ENCODE measurements at regions not wholly inside any gene's neighbourhood (a gene's known extent, or its start where the extent isn't known, plus 50 kb on each side); places are given as distances from the start of the nearest gene placed in this dataset.

DNA sequence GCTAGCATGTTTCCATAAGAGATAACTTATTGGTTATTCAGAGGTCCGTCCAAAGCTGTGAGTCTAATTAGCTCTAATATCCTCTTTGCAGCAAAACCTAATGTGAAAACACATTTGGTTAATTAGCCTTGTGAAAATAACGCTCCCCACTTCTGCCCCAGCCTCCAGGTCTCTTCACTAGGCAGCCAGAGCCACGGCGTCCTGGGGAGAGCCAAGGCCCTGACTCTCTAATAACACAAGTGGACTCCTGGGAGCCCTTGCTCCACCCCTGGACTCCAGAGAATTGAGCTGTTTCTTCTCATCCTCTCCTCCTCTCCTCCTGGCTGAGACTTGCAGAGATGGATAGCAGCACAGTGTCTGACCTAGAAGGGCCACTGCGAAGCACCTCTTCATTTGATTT, 78.8 kb downstream of the CCDC185 start:
- H3K27ac ChIP-seq (ENCODE audit: insufficient read depth, low read depth, low read length, poor library complexity, severe bottlenecking), result no peak overlapping the region
- no peaks in the 10 kb centered on the region for H3K27me3 ChIP-seq (ENCODE audit: control insufficient read depth, insufficient read depth, low read length, poor library complexity, severe bottlenecking)
- WGBS, 2 experiments, result 92 to 93% methylated on average over 5 of the region's 5 CpGs
- H3K4me1 ChIP-seq (ENCODE audit: control insufficient read depth, insufficient read depth, low read length), result no peaks in the 10 kb centered on the region
- no peaks in the 10 kb centered on the region for H3K9me3 ChIP-seq (ENCODE audit: control insufficient read depth, low read length)
- no peak overlapping the region for H3K4me3 ChIP-seq (ENCODE audit: insufficient read depth, low read depth, low read length)
- no peaks in the 10 kb centered on the region for H3K36me3 ChIP-seq (ENCODE audit: control insufficient read depth, insufficient read depth, low read length)

DNA sequence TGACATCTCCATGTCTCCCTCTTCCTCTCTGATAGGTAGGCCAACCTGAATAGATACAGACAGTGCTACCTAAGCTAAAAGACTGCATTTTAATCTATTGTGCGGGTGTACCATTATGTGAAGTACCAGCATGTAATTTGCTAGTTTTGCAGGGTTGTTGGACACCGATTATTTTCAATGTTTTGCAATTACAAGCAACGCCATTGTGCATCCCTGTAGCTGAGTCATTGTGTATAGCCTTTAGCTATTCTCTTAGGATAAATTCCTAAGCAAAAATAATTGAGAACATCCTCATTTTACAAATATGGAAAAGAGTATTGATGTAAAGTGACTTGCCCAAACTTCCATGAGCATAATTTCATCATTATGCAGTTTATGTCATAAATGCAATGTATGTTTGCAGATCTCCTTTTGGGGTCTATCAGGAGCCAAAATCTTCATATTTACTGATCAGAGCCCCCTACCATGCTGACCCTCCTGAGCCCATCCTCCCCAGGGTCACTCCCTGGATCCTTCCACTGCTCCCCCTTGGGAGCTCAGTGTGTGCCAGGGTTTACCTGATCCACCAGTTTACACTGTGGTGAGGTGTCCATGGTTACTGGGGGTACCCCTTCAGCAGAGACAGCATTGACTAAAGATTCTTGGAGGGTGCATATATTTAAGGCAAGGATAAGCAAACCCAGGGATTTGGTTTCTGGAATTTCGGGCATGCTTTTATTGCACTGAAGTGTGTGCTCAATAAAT, 80.6 kb downstream of the CCDC185 start:
- H3K9me3 ChIP-seq (ENCODE audit: control insufficient read depth, low read length), result no peaks in the 10 kb centered on the region
- WGBS, 2 experiments, result 96 to 97% methylated on average over 4 of the region's 4 CpGs
- H3K4me3 ChIP-seq (ENCODE audit: insufficient read depth, low read depth, low read length), result no peak overlapping the region
- no peaks in the 10 kb centered on the region for H3K36me3 ChIP-seq (ENCODE audit: control insufficient read depth, insufficient read depth, low read length)
- no peak overlapping the region for H3K27ac ChIP-seq (ENCODE audit: insufficient read depth, low read depth, low read length, poor library complexity, severe bottlenecking)
- H3K4me1 ChIP-seq (ENCODE audit: control insufficient read depth, insufficient read depth, low read length), result no peaks in the 10 kb centered on the region
- H3K27me3 ChIP-seq (ENCODE audit: control insufficient read depth, insufficient read depth, low read length, poor library complexity, severe bottlenecking), result no peaks in the 10 kb centered on the region

DNA sequence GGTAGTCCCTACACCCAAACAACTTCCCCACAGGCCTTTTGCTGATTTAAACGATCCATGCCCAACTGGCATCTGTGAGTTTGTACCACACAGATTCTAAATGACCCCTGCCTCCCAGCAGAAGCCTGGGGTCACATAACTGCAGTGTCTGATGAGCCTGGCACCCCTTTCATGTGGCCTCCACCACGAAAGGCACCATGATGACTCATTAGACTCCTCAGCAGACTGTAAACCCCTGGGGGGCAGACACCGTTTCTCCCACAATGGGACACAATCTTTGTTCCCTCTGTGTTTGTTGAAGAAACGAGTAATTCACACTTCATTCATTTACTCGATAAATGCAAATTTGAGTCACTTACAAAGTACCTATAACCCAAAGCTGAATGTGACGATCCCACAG, 81.6 kb downstream of the CCDC185 start:
- Histone ChIP-seq H3K4me1 (ENCODE audit: control insufficient read depth, insufficient read depth, low read length) (no peaks in the 10 kb centered on the region), H3K9me3 (ENCODE audit: control insufficient read depth, low read length) (no peaks in the 10 kb centered on the region), H3K27ac (ENCODE audit: insufficient read depth, low read depth, low read length, poor library complexity, severe bottlenecking) (no peak overlapping the region), H3K36me3 (ENCODE audit: control insufficient read depth, insufficient read depth, low read length) (no peaks in the 10 kb centered on the region), H3K4me3 (ENCODE audit: insufficient read depth, low read depth, low read length) (no peak overlapping the region), H3K27me3 (ENCODE audit: control insufficient read depth, insufficient read depth, low read length, poor library complexity, severe bottlenecking) (no peaks in the 10 kb centered on the region)
- WGBS, 2 experiments, result 84 to 89% methylated on average over 6 of the region's 6 CpGs

DNA sequence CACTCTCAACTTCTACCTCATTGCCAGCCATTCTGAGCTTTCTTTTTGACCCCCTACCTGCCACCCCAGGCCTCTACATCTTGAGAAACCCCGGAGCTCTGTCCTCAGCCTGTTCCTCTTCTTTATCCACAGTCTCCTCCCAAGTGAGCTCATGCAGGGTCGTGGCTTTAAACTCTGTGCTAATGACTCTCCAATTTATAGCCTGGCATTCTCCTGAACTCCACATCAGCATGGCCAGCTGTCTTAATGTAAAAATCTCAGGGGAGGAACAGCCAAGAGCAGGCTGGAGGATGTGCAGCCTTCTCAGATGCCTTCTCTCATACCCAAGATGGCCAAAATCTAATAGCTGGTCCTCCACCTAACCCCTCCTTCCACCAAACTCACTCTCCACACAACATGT, 84.2 kb downstream of the CCDC185 start:
- no peak overlapping the region for H3K27ac ChIP-seq (ENCODE audit: insufficient read depth, low read depth, low read length, poor library complexity, severe bottlenecking)
- no peaks in the 10 kb centered on the region for H3K36me3 ChIP-seq (ENCODE audit: control insufficient read depth, insufficient read depth, low read length)

DNA sequence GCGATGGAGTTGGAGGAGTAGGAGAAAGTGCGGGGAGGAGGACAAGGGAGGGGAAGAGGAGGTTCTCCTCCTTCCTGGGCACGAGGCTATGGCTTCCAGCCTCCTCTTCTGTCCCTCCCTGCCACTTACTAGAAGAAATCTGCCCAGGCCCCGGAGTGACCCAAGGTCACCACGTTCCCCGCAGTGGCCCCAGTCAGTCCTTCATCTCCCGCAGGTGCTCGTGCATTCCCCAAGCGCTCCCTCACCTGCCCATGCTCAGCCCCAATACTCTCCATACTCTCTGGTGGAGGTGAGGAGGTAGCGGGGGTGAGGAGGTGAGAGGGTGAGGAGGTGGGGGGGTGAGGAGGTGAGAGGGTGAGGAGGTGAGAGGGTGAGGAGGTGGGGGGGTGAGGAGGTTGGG, 85.4 kb downstream of the CCDC185 start:
- Histone ChIP-seq H3K27me3 (ENCODE audit: control insufficient read depth, insufficient read depth, low read length, poor library complexity, severe bottlenecking) (no peaks in the 10 kb centered on the region), H3K27ac (ENCODE audit: insufficient read depth, low read depth, low read length, poor library complexity, severe bottlenecking) (no peak overlapping the region), H3K4me3 (ENCODE audit: insufficient read depth, low read depth, low read length) (no peak overlapping the region), H3K36me3 (ENCODE audit: control insufficient read depth, insufficient read depth, low read length) (no peaks in the 10 kb centered on the region), H3K9me3 (ENCODE audit: control insufficient read depth, low read length) (no peaks in the 10 kb centered on the region), H3K4me1 (ENCODE audit: control insufficient read depth, insufficient read depth, low read length) (no peaks in the 10 kb centered on the region)
- WGBS, 2 experiments, result 92 to 94% methylated on average over 8 to 9 of the region's 10 CpGs

More for the DNA sequence above, 84.2 kb downstream of the CCDC185 start:
- Histone ChIP-seq H3K4me1 (ENCODE audit: control insufficient read depth, insufficient read depth, low read length) (no peaks in the 10 kb centered on the region), H3K27me3 (ENCODE audit: control insufficient read depth, insufficient read depth, low read length, poor library complexity, severe bottlenecking) (no peaks in the 10 kb centered on the region), H3K4me3 (ENCODE audit: insufficient read depth, low read depth, low read length) (no peak overlapping the region), H3K9me3 (ENCODE audit: control insufficient read depth, low read length) (no peaks in the 10 kb centered on the region)
- 72 to 82% methylated on average over 2 of the region's 2 CpGs for WGBS, 2 experiments

DNA sequence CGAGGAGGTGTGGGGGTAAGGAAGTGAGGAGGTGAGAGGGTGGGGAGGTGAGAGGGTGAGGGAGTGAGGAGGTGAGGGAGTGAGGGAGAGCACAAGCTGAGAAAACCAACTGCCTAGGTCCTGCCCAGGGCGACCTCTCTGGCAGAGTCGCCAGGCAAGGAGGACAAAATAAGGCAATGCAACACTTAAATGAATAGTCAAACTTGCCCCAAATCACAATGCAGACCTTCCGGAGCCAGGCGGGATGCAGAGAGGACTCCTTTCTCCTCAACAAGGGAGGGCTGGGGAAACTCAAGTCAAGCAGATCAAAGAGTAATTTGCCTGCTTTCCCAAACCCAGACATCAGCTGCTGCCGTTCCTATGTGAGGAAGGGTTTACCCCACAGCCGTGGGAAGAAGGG, 86.0 kb downstream of the CCDC185 start:
- no peaks in the 10 kb centered on the region for H3K4me1 ChIP-seq (ENCODE audit: control insufficient read depth, insufficient read depth, low read length)
- no peaks in the 10 kb centered on the region for H3K36me3 ChIP-seq (ENCODE audit: control insufficient read depth, insufficient read depth, low read length)
- 37 to 43% methylated on average over 7 of the region's 7 CpGs for WGBS, 2 experiments
- H3K27me3 ChIP-seq (ENCODE audit: control insufficient read depth, insufficient read depth, low read length, poor library complexity, severe bottlenecking), result no peaks in the 10 kb centered on the region
- no peak overlapping the region for H3K27ac ChIP-seq (ENCODE audit: insufficient read depth, low read depth, low read length, poor library complexity, severe bottlenecking)
- H3K4me3 ChIP-seq (ENCODE audit: insufficient read depth, low read depth, low read length), result no peak overlapping the region
- no peaks in the 10 kb centered on the region for H3K9me3 ChIP-seq (ENCODE audit: control insufficient read depth, low read length)

DNA sequence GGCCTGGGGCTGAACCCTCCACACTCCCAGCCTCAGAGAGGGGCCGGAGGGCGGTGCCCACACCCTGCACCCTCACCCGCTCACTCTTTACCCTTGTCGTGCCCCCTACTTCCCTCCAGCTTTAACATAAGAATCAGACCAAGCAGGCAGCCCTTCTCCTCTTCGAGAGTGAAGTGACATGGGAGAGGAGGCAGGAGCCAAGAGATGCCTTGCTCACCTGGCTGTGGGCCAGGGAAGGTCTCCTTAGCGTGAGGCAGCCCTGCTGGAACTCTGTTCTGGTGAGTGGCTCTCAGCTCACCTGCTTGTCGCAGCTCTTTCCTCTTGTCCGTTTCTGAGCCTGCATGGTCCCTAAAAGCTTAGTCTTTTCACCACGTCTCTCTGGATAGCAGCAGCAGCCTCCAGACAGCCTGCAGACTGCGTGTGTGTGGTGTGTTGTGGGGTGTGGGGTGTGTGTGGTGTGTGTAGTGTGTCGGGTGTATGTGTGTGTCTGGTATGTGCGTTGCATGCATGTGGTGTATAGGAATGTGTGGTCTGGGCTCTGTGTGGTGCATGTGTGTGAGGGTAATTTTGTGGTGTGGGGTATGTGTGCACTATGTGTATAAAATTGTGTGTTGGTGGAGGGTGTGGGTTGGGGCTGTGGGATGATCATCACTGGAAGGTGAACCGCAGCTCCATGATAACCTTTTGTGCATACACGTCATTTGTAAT, 86.7 kb downstream of the CCDC185 start:
- WGBS, 2 experiments, result 54 to 57% methylated on average over 14 of the region's 14 CpGs
- H3K9me3 ChIP-seq (ENCODE audit: control insufficient read depth, low read length), result no peaks in the 10 kb centered on the region
- no peak overlapping the region for H3K27ac ChIP-seq (ENCODE audit: insufficient read depth, low read depth, low read length, poor library complexity, severe bottlenecking)
- no peaks in the 10 kb centered on the region for H3K36me3 ChIP-seq (ENCODE audit: control insufficient read depth, insufficient read depth, low read length)
- H3K27me3 ChIP-seq (ENCODE audit: control insufficient read depth, insufficient read depth, low read length, poor library complexity, severe bottlenecking), result no peaks in the 10 kb centered on the region
- no peak overlapping the region for H3K4me3 ChIP-seq (ENCODE audit: insufficient read depth, low read depth, low read length)
- no peaks in the 10 kb centered on the region for H3K4me1 ChIP-seq (ENCODE audit: control insufficient read depth, insufficient read depth, low read length)

DNA sequence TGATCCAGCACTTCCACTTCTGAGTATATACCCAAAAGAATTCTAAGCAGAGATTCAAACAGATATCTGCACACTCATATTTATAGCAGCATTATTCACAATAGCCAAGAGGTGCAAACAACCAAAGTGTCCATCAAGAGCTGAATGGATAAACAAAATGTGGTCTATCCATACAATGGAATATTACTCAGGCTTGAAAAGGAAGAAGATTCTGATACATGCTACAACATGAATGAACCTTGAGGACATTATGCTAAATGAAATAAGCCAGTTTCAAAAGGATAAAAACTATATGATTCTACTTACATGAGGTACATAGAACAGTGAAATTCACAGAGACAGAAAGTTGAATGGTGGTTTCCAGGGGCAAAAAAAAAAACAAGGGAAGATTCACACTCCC, 88.9 kb downstream of the CCDC185 start:
- Histone ChIP-seq H3K9me3 (ENCODE audit: control insufficient read depth, low read length) (no peaks in the 10 kb centered on the region), H3K4me3 (ENCODE audit: insufficient read depth, low read depth, low read length) (no peak overlapping the region), H3K27me3 (ENCODE audit: control insufficient read depth, insufficient read depth, low read length, poor library complexity, severe bottlenecking) (no peaks in the 10 kb centered on the region), H3K36me3 (ENCODE audit: control insufficient read depth, insufficient read depth, low read length) (no peaks in the 10 kb centered on the region), H3K4me1 (ENCODE audit: control insufficient read depth, insufficient read depth, low read length) (no peaks in the 10 kb centered on the region), H3K27ac (ENCODE audit: insufficient read depth, low read depth, low read length, poor library complexity, severe bottlenecking) (no peak overlapping the region)

DNA sequence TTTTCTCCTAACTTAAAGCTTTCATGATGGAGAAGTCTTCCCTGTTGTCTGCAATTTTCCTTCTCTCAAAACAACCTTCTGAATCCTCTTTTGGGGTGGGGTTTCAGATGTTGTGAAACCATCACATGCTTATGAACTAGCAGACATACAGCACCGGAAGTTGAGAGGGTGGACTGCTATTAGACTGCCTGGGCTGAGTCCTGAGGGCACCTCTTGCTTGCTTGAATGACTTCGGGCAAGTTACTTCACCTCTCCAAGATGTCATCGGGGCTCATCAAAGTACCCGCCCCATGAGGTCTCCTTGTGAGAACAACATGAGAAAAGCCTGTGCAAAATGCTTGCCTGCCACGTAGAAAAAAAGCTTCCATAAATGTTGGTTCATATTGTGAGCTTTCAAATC, 89.6 kb downstream of the CCDC185 start:
- H3K9me3 ChIP-seq (ENCODE audit: control insufficient read depth, low read length), result no peaks in the 10 kb centered on the region
- H3K4me1 ChIP-seq (ENCODE audit: control insufficient read depth, insufficient read depth, low read length), result no peaks in the 10 kb centered on the region
- H3K36me3 ChIP-seq (ENCODE audit: control insufficient read depth, insufficient read depth, low read length), result no peaks in the 10 kb centered on the region
- 92 to 93% methylated on average over 5 of the region's 5 CpGs for WGBS, 2 experiments
- H3K27ac ChIP-seq (ENCODE audit: insufficient read depth, low read depth, low read length, poor library complexity, severe bottlenecking), result no peak overlapping the region
- no peak overlapping the region for H3K4me3 ChIP-seq (ENCODE audit: insufficient read depth, low read depth, low read length)
- H3K27me3 ChIP-seq (ENCODE audit: control insufficient read depth, insufficient read depth, low read length, poor library complexity, severe bottlenecking), result no peaks in the 10 kb centered on the region

DNA sequence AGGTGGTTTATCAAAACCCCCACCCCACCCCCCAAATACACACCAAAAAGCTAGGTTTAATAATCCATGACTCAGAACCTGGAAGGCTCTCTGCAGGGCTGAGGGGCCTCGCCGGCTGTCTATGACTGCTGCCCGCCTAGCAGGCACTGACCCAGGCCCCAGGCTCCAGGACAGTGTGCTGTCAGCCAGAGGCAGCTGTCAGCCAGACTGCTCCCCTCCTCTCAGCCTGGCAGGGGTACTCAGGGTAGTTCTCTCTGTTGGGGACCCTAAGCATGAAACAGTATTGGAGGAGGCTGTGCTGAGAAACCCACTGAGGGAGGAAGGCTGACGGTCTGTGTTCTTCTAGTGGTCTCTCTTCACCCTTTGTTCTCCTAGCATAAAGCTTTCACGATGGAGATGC, 90.3 kb downstream of the CCDC185 start:
- H3K4me1 ChIP-seq (ENCODE audit: control insufficient read depth, insufficient read depth, low read length), result no peaks in the 10 kb centered on the region
- H3K27me3 ChIP-seq (ENCODE audit: control insufficient read depth, insufficient read depth, low read length, poor library complexity, severe bottlenecking), result no peaks in the 10 kb centered on the region
- H3K4me3 ChIP-seq (ENCODE audit: insufficient read depth, low read depth, low read length), result no peak overlapping the region
- peak overlapping the region; percentile 2 for H3K27ac ChIP-seq (ENCODE audit: insufficient read depth, low read depth, low read length, poor library complexity, severe bottlenecking)
- H3K9me3 ChIP-seq (ENCODE audit: control insufficient read depth, low read length), result no peaks in the 10 kb centered on the region
- WGBS, 2 experiments, result 82 to 89% methylated on average over 5 of the region's 5 CpGs
- H3K36me3 ChIP-seq (ENCODE audit: control insufficient read depth, insufficient read depth, low read length), result no peaks in the 10 kb centered on the region
